WTC11 (cell line): ENCODE measurements at regions not wholly inside any gene's neighbourhood (a gene's known extent, or its start where the extent isn't known, plus 50 kb on each side); places are given as distances from the start of the nearest gene placed in this dataset.

Source experiments
- ATAC-seq: fragments of 200-7000 bp; cut with Tn5 transposase; 2 replicates; pipeline ENCODE4 v1.10.0; 2021; ENCODE audit warnings: mild to moderate bottlenecking, moderate library complexity
- CTCF ChIA-PET: fragments of 300-600 bp; sonication (Branson Sonifier 250); formaldehyde crosslinking; loops from one replicate; lab custom pipeline; 2021; ENCODE audit warnings: antibody characterized with exemption; lab: Charles Lee
- POLR2A ChIA-PET: fragments of 350-600 bp; sonication (Branson Sonifier 250); formaldehyde crosslinking; loops from one replicate; lab custom pipeline; 2021; ENCODE audit warnings: antibody characterized with exemption; lab: Charles Lee
- DNase-seq: peaks from one replicate; pipeline ENCODE4 v3.0.0; 2021; ENCODE audit warnings: low spot score
- H3K27ac Mint-ChIP-seq: 2 replicates; pipeline ENCODE4 v1.8.0; 2021; ENCODE audit warnings: mixed read lengths
- H3K27me3 Mint-ChIP-seq: 2 replicates; pipeline ENCODE4 v1.8.0; 2021; ENCODE audit warnings: low read depth, mild to moderate bottlenecking, moderate library complexity, mixed read lengths
- H3K36me3 Mint-ChIP-seq: 2 replicates; pipeline ENCODE4 v1.8.0; 2021; ENCODE audit warnings: mixed read lengths
- H3K4me1 Mint-ChIP-seq: 2 replicates; pipeline ENCODE4 v1.8.0; 2022; ENCODE audit warnings: mixed read lengths
- H3K4me3 Mint-ChIP-seq: 2 replicates; pipeline ENCODE4 v1.8.0; 2021; ENCODE audit warnings: mild to moderate bottlenecking, moderate library complexity, mixed read lengths
- H3K9me3 Mint-ChIP-seq: 2 replicates; pipeline ENCODE4 v1.8.0; 2021; ENCODE audit warnings: mixed read lengths
- ATF1 ChIP-seq: sonication (generic); formaldehyde crosslinking; IDR thresholded peaks from 2 replicates; pipeline ENCODE4 v1.8.1; 2023; ENCODE audit warnings: mild to moderate bottlenecking, moderate library complexity, missing genetic modification reagents
- CBFB ChIP-seq: sonication (generic); formaldehyde crosslinking; IDR thresholded peaks from 2 replicates; pipeline ENCODE4 v1.8.1; 2022; ENCODE audit warnings: mild to moderate bottlenecking, low read depth, missing genetic modification reagents
- EMX1 ChIP-seq: fragments of 250-450 bp; sonication (Bioruptor Pico); IDR thresholded peaks from 2 replicates; pipeline ENCODE4 v1.8.0; 2021; ENCODE audit warnings: mild to moderate bottlenecking
- GTF2I ChIP-seq: fragments of 250-450 bp; sonication (Bioruptor Pico); conservative IDR thresholded peaks from 2 replicates; pipeline ENCODE4 v1.4.0; 2021; ENCODE audit warnings: mild to moderate bottlenecking
- NFE2L1 ChIP-seq: sonication (generic); formaldehyde crosslinking; IDR thresholded peaks from 2 replicates; pipeline ENCODE4 v1.8.1; 2023; ENCODE audit warnings: missing genetic modification reagents
- NFYB ChIP-seq: sonication (generic); formaldehyde crosslinking; conservative IDR thresholded peaks from 2 replicates; pipeline ENCODE4 v1.8.0; 2022; ENCODE audit warnings: low read depth, missing genetic modification reagents
- NR3C1 ChIP-seq: sonication (generic); formaldehyde crosslinking; conservative IDR thresholded peaks from 2 replicates; pipeline ENCODE4 v1.8.1; 2023; ENCODE audit warnings: low read depth, mild to moderate bottlenecking, missing genetic modification reagents
- RORB ChIP-seq: fragments of 250-450 bp; sonication (Bioruptor Pico); IDR thresholded peaks from 2 replicates; pipeline ENCODE4 v1.9.0; 2021; ENCODE audit warnings: mild to moderate bottlenecking
- SP1 ChIP-seq: sonication (generic); formaldehyde crosslinking; conservative IDR thresholded peaks from 2 replicates; pipeline ENCODE4 v1.8.1; 2022; ENCODE audit warnings: missing genetic modification reagents
- TEAD1 ChIP-seq: sonication (generic); formaldehyde crosslinking; IDR thresholded peaks from 2 replicates; pipeline ENCODE4 v1.8.0; 2022; ENCODE audit warnings: mild to moderate bottlenecking, missing genetic modification reagents
- TP53 ChIP-seq: sonication (generic); formaldehyde crosslinking; IDR thresholded peaks from 2 replicates; pipeline ENCODE4 v1.8.1; 2023; ENCODE audit warnings: mild to moderate bottlenecking, missing genetic modification reagents
- ZBTB21 ChIP-seq: sonication (generic); formaldehyde crosslinking; IDR thresholded peaks from 2 replicates; pipeline ENCODE4 v1.8.1; 2023; ENCODE audit warnings: mild to moderate bottlenecking, missing genetic modification reagents, borderline replicate concordance
- ZNF219 ChIP-seq: sonication (generic); formaldehyde crosslinking; IDR thresholded peaks from 2 replicates; pipeline ENCODE4 v1.8.0; 2023; ENCODE audit warnings: missing genetic modification reagents, mild to moderate bottlenecking, borderline replicate concordance
- ZNF232 ChIP-seq: sonication (generic); formaldehyde crosslinking; IDR thresholded peaks from 2 replicates; pipeline ENCODE4 v1.8.0; 2022; ENCODE audit warnings: mild to moderate bottlenecking, missing genetic modification reagents
- ZNF671 ChIP-seq: fragments of 250-450 bp; sonication (Bioruptor Pico); IDR thresholded peaks from 2 replicates; pipeline ENCODE4 v1.8.0; 2021; ENCODE audit warnings: mild to moderate bottlenecking
- TF ChIP-seq, protein P1 (sequence below): fragments of 200-600 bp; IDR thresholded peaks from 2 replicates; pipeline ENCODE4 v1.8.0; 2022; ENCODE audit warnings: antibody characterized with exemption
- TF ChIP-seq, protein P2 (sequence below): fragments of 250-450 bp; sonication (Bioruptor Pico); IDR thresholded peaks from 2 replicates; pipeline ENCODE4 v2.1.2; 2022; ENCODE audit warnings: mild to moderate bottlenecking, moderate library complexity
- TF ChIP-seq, protein P3 (sequence below): sonication (generic); formaldehyde crosslinking; IDR thresholded peaks from 2 replicates; pipeline ENCODE4 v1.8.0; 2023; ENCODE audit warnings: missing genetic modification reagents, mild to moderate bottlenecking, borderline replicate concordance
- TF ChIP-seq, protein P4 (sequence below): sonication (generic); formaldehyde crosslinking; IDR thresholded peaks from 2 replicates; pipeline ENCODE4 v1.8.0; 2022; ENCODE audit warnings: mild to moderate bottlenecking, missing genetic modification reagents
- TF ChIP-seq, protein P5 (sequence below): sonication (generic); formaldehyde crosslinking; IDR thresholded peaks from 2 replicates; pipeline ENCODE4 v1.8.1; 2022; ENCODE audit warnings: low read depth, mild to moderate bottlenecking, moderate library complexity, missing genetic modification reagents, borderline replicate concordance
- TF ChIP-seq, protein P6 (sequence below): sonication (generic); formaldehyde crosslinking; IDR thresholded peaks from 2 replicates; pipeline ENCODE4 v1.8.0; 2022; ENCODE audit warnings: missing genetic modification reagents
- TF ChIP-seq, protein P7 (sequence below): fragments of 250-450 bp; sonication (Bioruptor Pico); conservative IDR thresholded peaks from 2 replicates; pipeline ENCODE4 v1.9.0; 2021; ENCODE audit warnings: mild to moderate bottlenecking

DNA sequence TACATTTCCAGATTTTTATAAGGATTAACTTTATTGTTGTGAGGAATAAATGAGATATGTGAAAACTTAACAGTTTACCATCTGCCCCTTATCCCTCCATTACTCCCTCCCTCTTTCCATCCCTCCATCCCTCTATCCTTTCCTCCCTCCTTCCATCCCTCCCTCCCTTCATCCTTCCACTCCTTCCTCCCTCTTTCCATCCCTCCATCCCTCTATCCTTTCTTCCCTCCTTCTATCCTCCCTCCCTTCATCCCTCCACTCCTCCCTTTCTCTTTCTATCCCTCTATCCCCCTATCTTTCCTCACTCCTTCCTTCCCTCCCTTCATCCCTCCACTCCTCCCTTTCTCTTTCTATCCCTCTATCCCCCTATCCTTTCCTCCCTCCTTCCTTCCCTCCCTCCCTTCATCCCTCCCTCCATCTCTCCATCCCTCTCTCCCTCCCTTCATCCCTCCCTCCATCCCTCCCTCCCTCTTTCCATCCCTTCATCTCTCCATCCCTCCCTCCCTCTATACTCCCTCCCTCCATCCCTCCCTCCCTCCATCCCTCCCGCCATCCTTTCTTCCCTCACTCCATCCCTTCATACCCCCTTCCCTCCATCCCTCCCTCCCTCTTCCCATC, 181.8 kb upstream of the PLXNC1 start:
- Mint-ChIP-seq H3K27me3 (no peaks in the 10 kb centered on the region), H3K4me1 (no peaks in the 10 kb centered on the region), H3K27ac (no peak overlapping the region), H3K36me3 (no peaks in the 10 kb centered on the region), H3K9me3 (peaks cover 9% of the 10 kb centered on the region), H3K4me3 (no peak overlapping the region)
- CTCF ChIA-PET, result no interaction called here
- DNase-seq, result no peak
- POLR2A ChIA-PET, result no interaction called here
- no peak for ATAC-seq
- no peak for TF ChIP-seq TEAD1 (CRISPR knock-in tag)
- TF ChIP-seq TP53, result no peak
- TF ChIP-seq, protein P1, sequence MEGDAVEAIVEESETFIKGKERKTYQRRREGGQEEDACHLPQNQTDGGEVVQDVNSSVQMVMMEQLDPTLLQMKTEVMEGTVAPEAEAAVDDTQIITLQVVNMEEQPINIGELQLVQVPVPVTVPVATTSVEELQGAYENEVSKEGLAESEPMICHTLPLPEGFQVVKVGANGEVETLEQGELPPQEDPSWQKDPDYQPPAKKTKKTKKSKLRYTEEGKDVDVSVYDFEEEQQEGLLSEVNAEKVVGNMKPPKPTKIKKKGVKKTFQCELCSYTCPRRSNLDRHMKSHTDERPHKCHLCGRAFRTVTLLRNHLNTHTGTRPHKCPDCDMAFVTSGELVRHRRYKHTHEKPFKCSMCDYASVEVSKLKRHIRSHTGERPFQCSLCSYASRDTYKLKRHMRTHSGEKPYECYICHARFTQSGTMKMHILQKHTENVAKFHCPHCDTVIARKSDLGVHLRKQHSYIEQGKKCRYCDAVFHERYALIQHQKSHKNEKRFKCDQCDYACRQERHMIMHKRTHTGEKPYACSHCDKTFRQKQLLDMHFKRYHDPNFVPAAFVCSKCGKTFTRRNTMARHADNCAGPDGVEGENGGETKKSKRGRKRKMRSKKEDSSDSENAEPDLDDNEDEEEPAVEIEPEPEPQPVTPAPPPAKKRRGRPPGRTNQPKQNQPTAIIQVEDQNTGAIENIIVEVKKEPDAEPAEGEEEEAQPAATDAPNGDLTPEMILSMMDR, result no peak
- TF ChIP-seq ZBTB21, result no peak
- no peak for TF ChIP-seq ZNF232 (CRISPR knock-in tag)
- TF ChIP-seq, protein P2, sequence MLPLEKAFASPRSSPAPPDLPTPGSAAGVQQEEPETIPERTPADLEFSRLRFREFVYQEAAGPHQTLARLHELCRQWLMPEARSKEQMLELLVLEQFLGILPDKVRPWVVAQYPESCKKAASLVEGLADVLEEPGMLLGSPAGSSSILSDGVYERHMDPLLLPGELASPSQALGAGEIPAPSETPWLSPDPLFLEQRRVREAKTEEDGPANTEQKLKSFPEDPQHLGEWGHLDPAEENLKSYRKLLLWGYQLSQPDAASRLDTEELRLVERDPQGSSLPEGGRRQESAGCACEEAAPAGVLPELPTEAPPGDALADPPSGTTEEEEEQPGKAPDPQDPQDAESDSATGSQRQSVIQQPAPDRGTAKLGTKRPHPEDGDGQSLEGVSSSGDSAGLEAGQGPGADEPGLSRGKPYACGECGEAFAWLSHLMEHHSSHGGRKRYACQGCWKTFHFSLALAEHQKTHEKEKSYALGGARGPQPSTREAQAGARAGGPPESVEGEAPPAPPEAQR (CRISPR knock-in tag), result no peak
- no peak for TF ChIP-seq GTF2I (CRISPR knock-in tag)
- TF ChIP-seq NR3C1 (CRISPR knock-in tag), result no peak
- TF ChIP-seq SP1 (CRISPR knock-in tag), result no peak
- TF ChIP-seq NFYB (CRISPR knock-in tag), result no peak
- no peak for TF ChIP-seq EMX1
- TF ChIP-seq, protein P3, sequence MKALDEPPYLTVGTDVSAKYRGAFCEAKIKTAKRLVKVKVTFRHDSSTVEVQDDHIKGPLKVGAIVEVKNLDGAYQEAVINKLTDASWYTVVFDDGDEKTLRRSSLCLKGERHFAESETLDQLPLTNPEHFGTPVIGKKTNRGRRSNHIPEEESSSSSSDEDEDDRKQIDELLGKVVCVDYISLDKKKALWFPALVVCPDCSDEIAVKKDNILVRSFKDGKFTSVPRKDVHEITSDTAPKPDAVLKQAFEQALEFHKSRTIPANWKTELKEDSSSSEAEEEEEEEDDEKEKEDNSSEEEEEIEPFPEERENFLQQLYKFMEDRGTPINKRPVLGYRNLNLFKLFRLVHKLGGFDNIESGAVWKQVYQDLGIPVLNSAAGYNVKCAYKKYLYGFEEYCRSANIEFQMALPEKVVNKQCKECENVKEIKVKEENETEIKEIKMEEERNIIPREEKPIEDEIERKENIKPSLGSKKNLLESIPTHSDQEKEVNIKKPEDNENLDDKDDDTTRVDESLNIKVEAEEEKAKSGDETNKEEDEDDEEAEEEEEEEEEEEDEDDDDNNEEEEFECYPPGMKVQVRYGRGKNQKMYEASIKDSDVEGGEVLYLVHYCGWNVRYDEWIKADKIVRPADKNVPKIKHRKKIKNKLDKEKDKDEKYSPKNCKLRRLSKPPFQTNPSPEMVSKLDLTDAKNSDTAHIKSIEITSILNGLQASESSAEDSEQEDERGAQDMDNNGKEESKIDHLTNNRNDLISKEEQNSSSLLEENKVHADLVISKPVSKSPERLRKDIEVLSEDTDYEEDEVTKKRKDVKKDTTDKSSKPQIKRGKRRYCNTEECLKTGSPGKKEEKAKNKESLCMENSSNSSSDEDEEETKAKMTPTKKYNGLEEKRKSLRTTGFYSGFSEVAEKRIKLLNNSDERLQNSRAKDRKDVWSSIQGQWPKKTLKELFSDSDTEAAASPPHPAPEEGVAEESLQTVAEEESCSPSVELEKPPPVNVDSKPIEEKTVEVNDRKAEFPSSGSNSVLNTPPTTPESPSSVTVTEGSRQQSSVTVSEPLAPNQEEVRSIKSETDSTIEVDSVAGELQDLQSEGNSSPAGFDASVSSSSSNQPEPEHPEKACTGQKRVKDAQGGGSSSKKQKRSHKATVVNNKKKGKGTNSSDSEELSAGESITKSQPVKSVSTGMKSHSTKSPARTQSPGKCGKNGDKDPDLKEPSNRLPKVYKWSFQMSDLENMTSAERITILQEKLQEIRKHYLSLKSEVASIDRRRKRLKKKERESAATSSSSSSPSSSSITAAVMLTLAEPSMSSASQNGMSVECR (CRISPR knock-in tag), result no peak
- TF ChIP-seq RORB (CRISPR knock-in tag), result no peak
- TF ChIP-seq ZNF219 (CRISPR knock-in tag), result no peak
- TF ChIP-seq, protein P4, sequence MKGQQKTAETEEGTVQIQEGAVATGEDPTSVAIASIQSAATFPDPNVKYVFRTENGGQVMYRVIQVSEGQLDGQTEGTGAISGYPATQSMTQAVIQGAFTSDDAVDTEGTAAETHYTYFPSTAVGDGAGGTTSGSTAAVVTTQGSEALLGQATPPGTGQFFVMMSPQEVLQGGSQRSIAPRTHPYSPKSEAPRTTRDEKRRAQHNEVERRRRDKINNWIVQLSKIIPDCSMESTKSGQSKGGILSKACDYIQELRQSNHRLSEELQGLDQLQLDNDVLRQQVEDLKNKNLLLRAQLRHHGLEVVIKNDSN (CRISPR knock-in tag), result no peak
- TF ChIP-seq, protein P5, sequence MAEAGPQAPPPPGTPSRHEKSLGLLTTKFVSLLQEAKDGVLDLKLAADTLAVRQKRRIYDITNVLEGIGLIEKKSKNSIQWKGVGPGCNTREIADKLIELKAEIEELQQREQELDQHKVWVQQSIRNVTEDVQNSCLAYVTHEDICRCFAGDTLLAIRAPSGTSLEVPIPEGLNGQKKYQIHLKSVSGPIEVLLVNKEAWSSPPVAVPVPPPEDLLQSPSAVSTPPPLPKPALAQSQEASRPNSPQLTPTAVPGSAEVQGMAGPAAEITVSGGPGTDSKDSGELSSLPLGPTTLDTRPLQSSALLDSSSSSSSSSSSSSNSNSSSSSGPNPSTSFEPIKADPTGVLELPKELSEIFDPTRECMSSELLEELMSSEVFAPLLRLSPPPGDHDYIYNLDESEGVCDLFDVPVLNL (CRISPR knock-in tag), result no peak
- no peak for TF ChIP-seq NFE2L1 (CRISPR knock-in tag)

DNA sequence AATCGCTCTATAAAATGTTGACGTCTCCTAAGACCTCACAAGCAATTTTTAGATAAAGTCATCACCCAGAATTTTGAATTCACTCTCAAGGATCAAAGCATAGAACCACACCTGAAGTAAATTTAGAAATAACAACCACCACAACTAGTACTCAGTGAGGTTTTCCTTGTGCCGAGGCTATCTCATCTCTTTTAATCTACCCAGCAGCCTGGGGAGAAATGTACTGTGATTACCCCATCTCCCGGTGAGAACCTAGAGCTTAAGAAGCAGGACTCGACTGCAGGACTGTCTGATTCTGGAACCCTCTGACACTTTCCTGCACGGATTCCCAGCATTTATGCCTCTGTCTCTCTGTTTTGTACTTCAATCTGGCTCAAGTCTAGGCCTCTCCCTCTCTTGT, 180.9 kb upstream of the PLXNC1 start:
- Mint-ChIP-seq H3K36me3 (no peaks in the 10 kb centered on the region), H3K9me3 (peaks cover 9% of the 10 kb centered on the region), H3K4me1 (no peaks in the 10 kb centered on the region), H3K4me3 (no peak overlapping the region), H3K27me3 (no peaks in the 10 kb centered on the region), H3K27ac (no peak overlapping the region)
- no peak for DNase-seq
- ChIA-PET CTCF (interaction anchor here (0.7 kb wide), 1 partner anchor 108 kb away, joined by 3 read pairs; no protein-coding TSS in a partner anchor), POLR2A (no interaction called here)
- no peak for ATAC-seq
- TF ChIP-seq CBFB (CRISPR knock-in tag), result no peak
- TF ChIP-seq, protein P6, sequence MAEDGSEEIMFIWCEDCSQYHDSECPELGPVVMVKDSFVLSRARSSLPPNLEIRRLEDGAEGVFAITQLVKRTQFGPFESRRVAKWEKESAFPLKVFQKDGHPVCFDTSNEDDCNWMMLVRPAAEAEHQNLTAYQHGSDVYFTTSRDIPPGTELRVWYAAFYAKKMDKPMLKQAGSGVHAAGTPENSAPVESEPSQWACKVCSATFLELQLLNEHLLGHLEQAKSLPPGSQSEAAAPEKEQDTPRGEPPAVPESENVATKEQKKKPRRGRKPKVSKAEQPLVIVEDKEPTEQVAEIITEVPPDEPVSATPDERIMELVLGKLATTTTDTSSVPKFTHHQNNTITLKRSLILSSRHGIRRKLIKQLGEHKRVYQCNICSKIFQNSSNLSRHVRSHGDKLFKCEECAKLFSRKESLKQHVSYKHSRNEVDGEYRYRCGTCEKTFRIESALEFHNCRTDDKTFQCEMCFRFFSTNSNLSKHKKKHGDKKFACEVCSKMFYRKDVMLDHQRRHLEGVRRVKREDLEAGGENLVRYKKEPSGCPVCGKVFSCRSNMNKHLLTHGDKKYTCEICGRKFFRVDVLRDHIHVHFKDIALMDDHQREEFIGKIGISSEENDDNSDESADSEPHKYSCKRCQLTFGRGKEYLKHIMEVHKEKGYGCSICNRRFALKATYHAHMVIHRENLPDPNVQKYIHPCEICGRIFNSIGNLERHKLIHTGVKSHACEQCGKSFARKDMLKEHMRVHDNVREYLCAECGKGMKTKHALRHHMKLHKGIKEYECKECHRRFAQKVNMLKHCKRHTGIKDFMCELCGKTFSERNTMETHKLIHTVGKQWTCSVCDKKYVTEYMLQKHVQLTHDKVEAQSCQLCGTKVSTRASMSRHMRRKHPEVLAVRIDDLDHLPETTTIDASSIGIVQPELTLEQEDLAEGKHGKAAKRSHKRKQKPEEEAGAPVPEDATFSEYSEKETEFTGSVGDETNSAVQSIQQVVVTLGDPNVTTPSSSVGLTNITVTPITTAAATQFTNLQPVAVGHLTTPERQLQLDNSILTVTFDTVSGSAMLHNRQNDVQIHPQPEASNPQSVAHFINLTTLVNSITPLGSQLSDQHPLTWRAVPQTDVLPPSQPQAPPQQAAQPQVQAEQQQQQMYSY (CRISPR knock-in tag), result no peak
- TF ChIP-seq, protein P7, sequence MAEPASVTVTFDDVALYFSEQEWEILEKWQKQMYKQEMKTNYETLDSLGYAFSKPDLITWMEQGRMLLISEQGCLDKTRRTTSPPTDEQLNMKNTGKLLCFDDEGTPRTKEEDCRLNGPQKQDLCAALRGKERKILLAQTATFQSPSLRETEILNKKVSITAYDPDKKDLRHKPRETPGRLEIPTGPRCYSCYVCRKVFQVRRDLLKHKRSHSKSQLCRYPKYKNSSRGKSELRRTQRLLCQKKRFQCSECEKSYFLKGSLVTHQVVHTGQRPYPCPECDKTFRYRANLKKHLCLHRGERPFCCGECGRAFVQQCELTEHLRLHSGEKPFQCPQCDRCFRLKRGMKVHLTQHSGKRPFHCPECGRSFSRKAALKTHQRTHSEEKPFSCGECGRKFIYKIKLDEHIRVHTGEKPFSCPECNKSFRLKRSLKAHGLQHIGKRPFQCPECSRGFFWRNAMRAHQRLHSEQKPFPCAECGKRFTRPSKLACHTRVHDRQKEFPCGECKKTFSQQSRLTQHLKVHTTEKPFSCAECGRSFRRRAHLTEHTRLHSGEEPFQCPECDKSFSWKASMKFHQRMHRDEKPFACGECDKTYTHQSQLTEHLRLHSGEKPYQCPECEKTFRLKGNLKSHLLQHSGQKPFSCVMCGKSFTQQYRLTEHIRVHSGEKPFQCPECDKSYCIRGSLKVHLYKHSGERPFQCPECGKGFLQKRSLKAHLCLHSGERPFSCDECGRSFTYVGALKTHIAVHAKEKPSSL, result no peak
- no peak for TF ChIP-seq ATF1 (CRISPR knock-in tag)
- TF ChIP-seq ZNF671 (CRISPR knock-in tag), result no peak
